HepG2 (cell line): ENCODE measurements at regions not wholly inside any gene's neighbourhood (a gene's known extent, or its start where the extent isn't known, plus 50 kb on each side); places are given as distances from the start of the nearest gene placed in this dataset.
"Not testable (repeated sequence)": the region's sequence is repeated elsewhere in the genome, so short reads cannot be mapped to it uniquely, and the experiment has no call there.

ENCODE experiments used
- ATAC-seq: fragments of 200-7000 bp; cut with Tn5 transposase; 3 replicates; pipeline ENCODE4 v1.9.1; 2020; ENCODE audit warnings: mild to moderate bottlenecking, moderate library complexity
- BruUV-seq: library from RNA; stranded (reverse); fragments of 400-500 nt; replicated peaks from 2 replicates; lab custom pipeline; 2021; lab: Mats Ljungman, UMichigan
- CTCF ChIA-PET: fragments of 300-600 bp; formaldehyde crosslinking; extraction: SDS; loops from one replicate; lab custom pipeline; 2021; ENCODE audit warnings: low total read pairs, inconsistent platforms, low intra/inter-chr PET ratio; lab: Yijun Ruan, JAX
- POLR2A ChIA-PET: fragments of 350-600 bp; sonication (Branson Sonifier 250); formaldehyde crosslinking; loops from one replicate; lab custom pipeline; 2020; ENCODE audit warnings: antibody characterized with exemption, inconsistent platforms; lab: Yijun Ruan, JAX
- DNase-seq: peaks from one replicate; pipeline ENCODE4 v3.0.0-alpha.2; 2015; ENCODE audit warnings: low spot score
- FAIRE-seq: peaks from 3 replicates; lab custom pipeline; 2011; peaks lifted over from hg19 to GRCh38; lab: Jason Lieb, UNC
- H2AFZ ChIP-seq: one replicate; pipeline ENCODE4 v1.6.1; 2011; ENCODE audit warnings: low read length, inconsistent platforms
- H3K27ac ChIP-seq: fragments of 300-600 bp; 3 replicates; pipeline ENCODE4 v1.8.0; 2011; ENCODE audit warnings: mixed run types, mild to moderate bottlenecking, mixed read lengths, low read length, inconsistent platforms; ENCODE audit not compliant: insufficient read depth; ENCODE audit errors: extremely low read length
- H3K27me3 ChIP-seq, 2 experiments: fragments of 200-600 bp in 1 of 2; 2 replicates in 1 of 2; 3 replicates in 1 of 2; pipeline versions ENCODE4 v1.6.0 to v1.8.0; 2011; ENCODE audit warnings: low read length in 2 of 2, mild to moderate bottlenecking in 2 of 2, moderate library complexity in 2 of 2, inconsistent platforms in 1 of 2; ENCODE audit not compliant: insufficient read depth in 2 of 2, control insufficient read depth in 1 of 2
- H3K36me3 ChIP-seq, 2 experiments: fragments of 200-600 bp in 1 of 2; replicated peaks in 1 of 2; 2 replicates in 1 of 2; 3 replicates in 1 of 2; pipeline versions ENCODE4 v1.5.1 to v1.8.0; 2011; ENCODE audit warnings: low read length in 2 of 2, inconsistent platforms in 1 of 2; ENCODE audit not compliant: insufficient read depth in 2 of 2, control insufficient read depth in 1 of 2
- H3K4me1 ChIP-seq: 2 replicates; pipeline ENCODE4 v1.5.1; 2012; ENCODE audit warnings: low read length, inconsistent platforms; ENCODE audit not compliant: insufficient read depth
- H3K4me2 ChIP-seq: 2 replicates; pipeline ENCODE4 v1.6.0; 2011; ENCODE audit warnings: low read depth, low read length, inconsistent platforms
- H3K4me3 ChIP-seq, 3 experiments: fragments of 200-600 bp in 1 of 3; sonication (generic), shearing (Covaris generic) in 1 of 3; replicated peaks in 1 of 3; 2 replicates each; pipeline ENCODE4 v1.5.1; 2011 to 2016; ENCODE audit warnings: low read length in 3 of 3, inconsistent platforms in 2 of 3, low read depth in 2 of 3, mild to moderate bottlenecking in 2 of 3, control low read depth in 1 of 3, mixed read lengths in 1 of 3; ENCODE audit not compliant: insufficient read depth in 1 of 3
- H3K79me2 ChIP-seq: one replicate; pipeline ENCODE4 v1.6.1; 2011; ENCODE audit warnings: low read length, inconsistent platforms; ENCODE audit not compliant: insufficient read depth
- H3K9ac ChIP-seq: 2 replicates; pipeline ENCODE4 v1.6.0; 2011; ENCODE audit warnings: mild to moderate bottlenecking, low read depth, low read length, inconsistent platforms; ENCODE audit not compliant: insufficient read depth
- H3K9me3 ChIP-seq: 2 replicates; pipeline ENCODE4 v1.5.1; 2012; ENCODE audit warnings: mild to moderate bottlenecking, low read length
- H4K20me1 ChIP-seq: 2 replicates; pipeline ENCODE4 v1.6.0; 2011; ENCODE audit warnings: inconsistent platforms, mild to moderate bottlenecking, low read length, moderate library complexity; ENCODE audit not compliant: insufficient read depth
- NCOA1 ChIP-seq: sonication (generic); formaldehyde crosslinking; IDR thresholded peaks from 2 replicates; pipeline ENCODE4 v1.9.0; 2021; ENCODE audit warnings: missing genetic modification reagents
- WGBS: methylation state at CpG from one replicate; pipeline ENCODE4 v1.1.6; 2017; ENCODE audit warnings: low lambda C conversion rate; 5-methylcytosine and 5-hydroxymethylcytosine counted together
- in situ Hi-C: cut with HindIII; loops from 2 replicates; pipeline ENCODE4 v1.10.0; 2017; ENCODE audit warnings: low pct_unique_long_range_greater_than_20kb; ENCODE audit not compliant: extremely low pct_ligation_motif_present
- intact Hi-C: fragments of 100-400 bp; cut with micrococcal nuclease; formaldehyde crosslinking; loops from one replicate; pipeline ENCODE4 v1.10.0; 2022; ENCODE audit not compliant: unreplicated experiment

DNA sequence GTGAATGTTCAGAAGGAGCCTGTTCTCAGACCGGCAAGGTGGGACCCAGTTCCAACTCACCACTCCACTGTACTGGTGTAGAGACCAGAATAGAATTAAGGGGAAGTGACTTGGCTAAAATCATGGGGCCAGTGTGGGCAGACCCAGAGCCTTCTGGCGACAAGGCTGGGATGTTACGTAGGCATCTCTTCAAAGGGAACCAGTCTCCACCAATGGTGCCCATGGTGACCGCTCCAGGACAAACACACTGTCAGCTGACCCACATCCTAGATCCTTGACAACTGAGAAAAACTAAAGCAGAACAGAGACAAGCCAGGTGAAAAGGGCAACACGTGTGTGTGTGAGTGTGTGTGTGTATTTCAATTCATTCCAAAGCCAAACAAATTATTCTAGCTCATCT, 321.7 kb upstream of the FRG2C start:
- BruUV-seq: no TSS peak
- POLR2A ChIA-PET: no interaction called here
- no peak overlapping the region for H3K4me3 ChIP-seq
- no peaks in the 10 kb centered on the region for H3K4me1 ChIP-seq
- no peak overlapping the region for H3K27ac ChIP-seq
- in situ Hi-C loops (no loop called here), intact Hi-C loops (no loop called here)
- no peak for ATAC-seq
- CTCF ChIA-PET: no interaction called here
- no peak overlapping the region for H3K4me2 ChIP-seq
- H3K79me2 ChIP-seq: no peaks in the 10 kb centered on the region
- no peaks in the 10 kb centered on the region for H4K20me1 ChIP-seq
- DNase-seq: no peak
- 45% methylated on average over 5 of the region's 5 CpGs for WGBS
- no peak for TF ChIP-seq NCOA1 (CRISPR knock-in tag)
- TF ChIP-seq, all 625 proteins: peak for 0
- H2AFZ ChIP-seq: no peak overlapping the region
- FAIRE-seq: no peak
- H3K27me3 ChIP-seq: peaks cover 0 to 8% of the 10 kb centered on the region in 2 experiments; a peak in 1 of 5 replicates
- no peak overlapping the region for H3K9ac ChIP-seq
- H3K36me3 ChIP-seq: no peaks in the 10 kb centered on the region
- H3K9me3 ChIP-seq: no peaks in the 10 kb centered on the region

DNA sequence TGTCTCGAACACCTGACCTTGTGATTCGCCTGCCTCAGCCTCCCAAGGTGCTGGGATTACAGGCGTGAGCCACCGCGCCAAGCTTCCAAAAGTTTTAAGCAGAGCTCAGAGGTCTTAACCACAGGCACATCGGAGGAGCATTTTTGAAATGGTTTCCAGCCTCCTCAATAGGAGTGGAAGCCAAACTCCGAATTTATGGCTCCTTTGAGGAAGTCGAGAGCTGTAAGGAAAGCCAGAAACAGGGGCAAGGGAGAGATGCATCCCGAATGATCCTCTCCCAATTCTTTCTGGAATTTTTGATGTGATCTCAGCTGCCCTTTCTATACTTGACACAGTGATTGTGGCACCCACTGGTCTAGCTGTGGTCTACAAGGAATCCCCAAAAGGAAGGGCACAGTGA, 313.6 kb upstream of the FRG2C start:
- H2AFZ ChIP-seq, CTCF ChIA-PET, ATAC-seq, POLR2A ChIA-PET, H3K79me2 ChIP-seq, BruUV-seq, H3K27ac ChIP-seq, H3K4me2 ChIP-seq, H3K4me3 ChIP-seq, H3K9me3 ChIP-seq, H3K4me1 ChIP-seq, FAIRE-seq, intact Hi-C loops, H3K9ac ChIP-seq, H3K27me3 ChIP-seq, H3K36me3 ChIP-seq, H4K20me1 ChIP-seq, in situ Hi-C loops, DNase-seq: not testable (repeated sequence)
- 34% methylated on average over 9 of the region's 9 CpGs for WGBS
